Spleen (tissue), 11 donors: ENCODE measurements at regions not wholly inside any gene's neighbourhood (a gene's known extent, or its start where the extent isn't known, plus 50 kb on each side); places are given as distances from the start of the nearest gene placed in this dataset.
"Not testable (repeated sequence)": the region's sequence is repeated elsewhere in the genome, so short reads cannot be mapped to it uniquely, and the experiment has no call there.

Source experiments
- DNase-seq: peaks from one replicate; pipeline ENCODE4 v3.0.0-alpha.2; 2020
- H3K27ac ChIP-seq, 8 donors: fragments of 200-600 bp; sonication (generic) in 7 of 8; 1 replicate in 4 of 8; 2 replicates in 4 of 8; pipeline versions ENCODE4 v1.5.0 to v1.8.0; 2016 to 2021; ENCODE audit warnings: inconsistent platforms in 4 of 8, mild to moderate bottlenecking in 4 of 8, moderate library complexity in 1 of 8
- H3K27me3 ChIP-seq, 7 donors: fragments of 200-600 bp; sonication (generic) in 6 of 7; replicated peaks in 1 of 7; 1 replicate in 4 of 7; 2 replicates in 3 of 7; pipeline versions ENCODE4 v1.5.0 to v1.8.0; 2016 to 2021; ENCODE audit warnings: inconsistent platforms in 3 of 7, mild to moderate bottlenecking in 1 of 7
- H3K36me3 ChIP-seq, 6 donors: fragments of 200-600 bp; sonication (generic) in 5 of 6; 1 replicate in 4 of 6; 2 replicates in 2 of 6; pipeline versions ENCODE4 v1.5.0 to v1.8.0; 2016 to 2021; ENCODE audit warnings: inconsistent platforms in 2 of 6
- H3K4me1 ChIP-seq, 6 donors: fragments of 200-600 bp; sonication (generic) in 5 of 6; 1 replicate in 3 of 6; 2 replicates in 3 of 6; pipeline versions ENCODE4 v1.5.0 to v1.8.0; 2016 to 2021; ENCODE audit warnings: inconsistent platforms in 3 of 6
- H3K4me3 ChIP-seq, 8 donors: fragments of 200-600 bp; sonication (generic) in 7 of 8; 1 replicate in 4 of 8; 2 replicates in 4 of 8; pipeline versions ENCODE4 v1.5.0 to v1.8.0; 2016 to 2021; ENCODE audit warnings: inconsistent platforms in 4 of 8, mild to moderate bottlenecking in 4 of 8, moderate library complexity in 2 of 8
- H3K9me3 ChIP-seq, 8 donors: fragments of 200-600 bp; sonication (generic) in 7 of 8; 1 replicate in 4 of 8; 2 replicates in 4 of 8; pipeline versions ENCODE4 v1.5.0 to v1.8.0; 2016 to 2021; ENCODE audit warnings: inconsistent platforms in 4 of 8
- POLR2A ChIP-seq, 3 donors: fragments of 450-650 bp; IDR thresholded peaks; one replicate each; pipeline ENCODE4 v1.5.1; 2017; ENCODE audit warnings: antibody characterized with exemption in 3 of 3, mild to moderate bottlenecking in 1 of 3
- POLR2AphosphoS5 ChIP-seq, 3 donors: sonication (generic); formaldehyde crosslinking; IDR thresholded peaks; one replicate each; pipeline ENCODE4 v1.5.1; 2017; ENCODE audit warnings: antibody characterized with exemption in 3 of 3
- WGBS, 5 donors: extraction: QIAGEN DNeasy Blood & Tissue Kit in 3 of 5; methylation state at CpG; one replicate each; pipeline versions ENCODE4 v1.1.5 to v1.1.7; 2013 to 2018; 5-methylcytosine and 5-hydroxymethylcytosine counted together
- intact Hi-C: fragments of 100-400 bp; cut with DNase I; formaldehyde crosslinking; loops from one replicate; pipeline ENCODE4 v1.15.0; 2023; ENCODE audit warnings: low total_unique reads
- TF ChIP-seq, protein P1 (sequence below), 11 experiments: fragments of 200-600 bp in 7 of 11; fragments of 450-650 bp in 4 of 11; sonication (generic) in 4 of 11; IDR thresholded peaks in 8 of 11; conservative IDR thresholded peaks in 3 of 11; 1 replicate in 7 of 11; 2 replicates in 4 of 11; pipeline versions ENCODE4 v1.4.0 to v1.8.0; 2016 to 2021; ENCODE audit warnings: antibody characterized with exemption in 11 of 11, inconsistent platforms in 4 of 11, mild to moderate bottlenecking in 1 of 11
- donor health status: healthy with polysubstance abuse.
- donor health status: DM: no; HTN: no; CAD: no; lungs with moderate emphysema.
- donor health status: DM: no; HTN: no; CAD: no.
- donor health status: Bipolar disorder and iron deficiency.
- donor health status: healthy.
- donor health status: DM: no; HTN: no; CAD: no.
- donor health status: DM: yes; HTN: yes; CAD: no.

GRCh38 chr5:23756779-23757178, 249.4 kb downstream of the PRDM9 start:
- no peaks in the 10 kb centered on the region for H3K4me1 ChIP-seq
- H3K27me3 ChIP-seq, result no peaks in the 10 kb centered on the region
- no peaks in the 10 kb centered on the region for H3K36me3 ChIP-seq
- 75 to 85% (median 77%) methylated on average over 3 of the region's 3 CpGs for WGBS, 5 donors
- TF ChIP-seq, protein P1, sequence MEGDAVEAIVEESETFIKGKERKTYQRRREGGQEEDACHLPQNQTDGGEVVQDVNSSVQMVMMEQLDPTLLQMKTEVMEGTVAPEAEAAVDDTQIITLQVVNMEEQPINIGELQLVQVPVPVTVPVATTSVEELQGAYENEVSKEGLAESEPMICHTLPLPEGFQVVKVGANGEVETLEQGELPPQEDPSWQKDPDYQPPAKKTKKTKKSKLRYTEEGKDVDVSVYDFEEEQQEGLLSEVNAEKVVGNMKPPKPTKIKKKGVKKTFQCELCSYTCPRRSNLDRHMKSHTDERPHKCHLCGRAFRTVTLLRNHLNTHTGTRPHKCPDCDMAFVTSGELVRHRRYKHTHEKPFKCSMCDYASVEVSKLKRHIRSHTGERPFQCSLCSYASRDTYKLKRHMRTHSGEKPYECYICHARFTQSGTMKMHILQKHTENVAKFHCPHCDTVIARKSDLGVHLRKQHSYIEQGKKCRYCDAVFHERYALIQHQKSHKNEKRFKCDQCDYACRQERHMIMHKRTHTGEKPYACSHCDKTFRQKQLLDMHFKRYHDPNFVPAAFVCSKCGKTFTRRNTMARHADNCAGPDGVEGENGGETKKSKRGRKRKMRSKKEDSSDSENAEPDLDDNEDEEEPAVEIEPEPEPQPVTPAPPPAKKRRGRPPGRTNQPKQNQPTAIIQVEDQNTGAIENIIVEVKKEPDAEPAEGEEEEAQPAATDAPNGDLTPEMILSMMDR (IDR thresholded peaks at IDR 0.05 in 8 of 11, conservative IDR thresholded peaks at IDR 0.05 in 3 of 11), result no peak
- TF ChIP-seq POLR2A (IDR thresholded peaks at IDR 0.05), result no peak
- TF ChIP-seq POLR2AphosphoS5 (IDR thresholded peaks at IDR 0.05), result no peak
- DNase-seq, result no peak
- H3K4me3 ChIP-seq, result no peak overlapping the region
- H3K9me3 ChIP-seq, result no peaks in the 10 kb centered on the region
- intact Hi-C loops, result no loop called here
- H3K27ac ChIP-seq, result no peak overlapping the region

GRCh38 chr5:23763170-23763569, 255.8 kb downstream of the PRDM9 start:
- peaks cover 0 to 8% (median 0%) of the 10 kb centered on the region in 8 donors for H3K9me3 ChIP-seq
- intact Hi-C loops, result no loop called here
- H3K27ac ChIP-seq, result no peak overlapping the region
- no peak for DNase-seq
- TF ChIP-seq, protein P1 (IDR thresholded peaks at IDR 0.05 in 8 of 11, conservative IDR thresholded peaks at IDR 0.05 in 3 of 11), result no peak
- TF ChIP-seq POLR2AphosphoS5 (IDR thresholded peaks at IDR 0.05) (no peak), POLR2A (IDR thresholded peaks at IDR 0.05) (no peak)
- H3K4me1 ChIP-seq, result no peaks in the 10 kb centered on the region
- H3K27me3 ChIP-seq, result no peaks in the 10 kb centered on the region
- H3K36me3 ChIP-seq, result no peaks in the 10 kb centered on the region
- WGBS, 5 donors, result 38 to 84% (median 70%) methylated on average over 1 of the region's 1 CpG
- no peak overlapping the region for H3K4me3 ChIP-seq

GRCh38 chr5:23776684-23777083, 269.3 kb downstream of the PRDM9 start:
- no peak overlapping the region for H3K4me3 ChIP-seq

DNA sequence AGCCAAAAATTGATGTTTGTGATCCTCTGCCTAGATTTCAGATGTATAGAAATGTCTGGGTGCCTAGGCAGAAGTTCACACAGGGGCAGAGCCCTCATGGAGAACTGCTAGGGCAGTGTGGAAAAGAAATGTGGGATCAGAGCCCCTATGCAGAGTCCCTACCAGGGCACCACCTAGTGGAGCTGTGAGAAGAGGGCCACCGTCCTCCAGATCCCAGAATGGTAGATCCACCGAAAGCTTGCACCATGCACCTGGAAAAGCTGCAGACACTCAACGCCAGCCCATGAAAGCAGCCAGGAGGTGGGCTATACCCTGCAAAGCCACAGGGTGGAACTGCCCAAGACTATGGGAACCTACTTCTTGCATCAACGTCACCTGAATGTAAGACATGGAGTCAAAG, 292.9 kb downstream of the PRDM9 start:
- H3K4me1 ChIP-seq, H3K36me3 ChIP-seq, H3K27ac ChIP-seq, intact Hi-C loops, H3K9me3 ChIP-seq, DNase-seq, H3K4me3 ChIP-seq, H3K27me3 ChIP-seq: not testable (repeated sequence)
- WGBS, 5 donors, result 78 to 94% (median 87%) methylated on average over 4 of the region's 4 CpGs

More at GRCh38 chr5:23776684-23777083, 269.3 kb downstream of the PRDM9 start:
- H3K36me3 ChIP-seq, result no peaks in the 10 kb centered on the region
- intact Hi-C loops, result no loop called here
- no peaks in the 10 kb centered on the region for H3K9me3 ChIP-seq
- no peak overlapping the region for H3K27ac ChIP-seq
- H3K27me3 ChIP-seq, result no peaks in the 10 kb centered on the region
- 49 to 69% (median 54%) methylated on average over 3 of the region's 3 CpGs for WGBS, 5 donors
- no peaks in the 10 kb centered on the region for H3K4me1 ChIP-seq
- no peak for DNase-seq
- TF ChIP-seq POLR2A (IDR thresholded peaks at IDR 0.05), result no peak
- no peak for TF ChIP-seq POLR2AphosphoS5 (IDR thresholded peaks at IDR 0.05)
- TF ChIP-seq, protein P1 (IDR thresholded peaks at IDR 0.05 in 8 of 11, conservative IDR thresholded peaks at IDR 0.05 in 3 of 11), result no peak
